M059J (cell line): ENCODE measurements at regions not wholly inside any gene's neighbourhood (a gene's known extent, or its start where the extent isn't known, plus 50 kb on each side); places are given as distances from the start of the nearest gene placed in this dataset.

Experiments
- DNase-seq: peaks from one replicate; pipeline ENCODE4 v3.0.0-alpha.2; 2012; ENCODE audit warnings: low read depth

DNA sequence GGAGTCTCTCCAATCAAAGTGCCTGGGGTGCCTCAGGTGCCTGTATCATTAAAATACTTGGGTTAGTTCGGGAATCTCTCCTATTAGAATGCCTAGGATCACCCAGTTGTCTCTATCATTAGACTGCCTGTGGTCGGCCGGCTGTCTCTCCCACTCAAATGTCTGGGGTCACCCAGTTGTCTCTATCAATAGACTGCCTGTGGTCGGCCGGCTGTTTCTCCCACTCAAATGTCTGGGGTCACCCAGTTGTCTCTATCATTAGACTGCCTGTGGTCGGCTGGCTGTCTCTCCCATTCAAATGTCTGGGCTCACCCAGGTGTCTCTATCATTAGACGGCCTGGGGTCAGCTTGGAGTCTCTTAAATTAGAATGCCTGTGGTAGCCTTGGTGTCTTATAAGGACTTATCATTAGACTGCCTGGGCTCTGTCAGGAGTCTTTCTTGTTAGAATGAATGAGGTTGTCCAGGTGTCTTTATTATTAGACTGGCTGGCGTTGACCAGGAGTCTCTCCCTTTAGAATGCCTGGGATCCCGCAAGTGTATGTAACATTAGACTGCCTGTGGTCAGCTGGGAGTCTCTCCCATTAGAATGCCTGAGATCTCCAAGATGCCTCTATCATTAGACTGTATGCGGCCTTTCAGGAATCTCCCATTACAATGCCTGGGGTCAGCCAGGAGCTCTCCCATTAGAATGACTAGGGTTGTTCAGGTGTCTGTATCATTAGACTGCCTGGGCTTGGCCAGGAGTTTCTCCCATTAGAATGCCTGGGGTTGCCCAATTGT is 1555.5 kb downstream of the UQCRFS1 start:
- no peak for DNase-seq

DNA sequence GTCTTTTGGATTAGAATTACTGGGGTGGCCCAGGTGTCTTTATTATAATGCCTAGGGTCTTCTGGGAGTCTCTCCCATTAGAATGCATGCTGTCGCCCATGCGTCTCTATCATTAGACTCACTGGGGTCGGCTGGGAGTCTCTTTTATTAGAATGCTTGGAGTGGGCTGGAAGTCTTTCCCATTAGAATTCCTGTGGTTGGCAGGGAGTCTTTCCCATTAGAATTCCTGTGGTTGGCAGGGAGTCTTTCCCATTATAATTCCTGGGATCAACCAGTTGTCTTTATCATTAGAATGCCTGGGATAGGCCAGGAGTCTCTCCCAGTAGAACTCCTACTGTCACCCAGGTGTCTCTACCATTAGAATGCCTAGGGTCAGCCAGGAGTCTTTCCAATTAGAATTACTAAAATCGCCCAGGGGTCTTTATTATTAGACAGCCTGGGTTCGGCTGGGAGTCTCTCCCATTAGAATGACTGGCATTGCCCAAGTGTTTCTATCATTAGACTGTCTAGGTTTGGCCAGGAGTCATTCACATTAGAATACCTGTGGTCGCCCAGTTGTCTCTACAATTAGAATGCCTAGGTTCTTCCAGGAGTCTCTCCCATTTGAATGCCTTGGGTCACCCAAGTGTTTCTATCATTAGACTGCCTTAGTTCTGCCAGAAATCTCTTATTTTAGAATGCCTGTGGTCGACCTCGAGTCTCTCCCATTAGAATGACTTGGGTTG is 1558.5 kb downstream of the UQCRFS1 start:
- DNase-seq = no peak

DNA sequence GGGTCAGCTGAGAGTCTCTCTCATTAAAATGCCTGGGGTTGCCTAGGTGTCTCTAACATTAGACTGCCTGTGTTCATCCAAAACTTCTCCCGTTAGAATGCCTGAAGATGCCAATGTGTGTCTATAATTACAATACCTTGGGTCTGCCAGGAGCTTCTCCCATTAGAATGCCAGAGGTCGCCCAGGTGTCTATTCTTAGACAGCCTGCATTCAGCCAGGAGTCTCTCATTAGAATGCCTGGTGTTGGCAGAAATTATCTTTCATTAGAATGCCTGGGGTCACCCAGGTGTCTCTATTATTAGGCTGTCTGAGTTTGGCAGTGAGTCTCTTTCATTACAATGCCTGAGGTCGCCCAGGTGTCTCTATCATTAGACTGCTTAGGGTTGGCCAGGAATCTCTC is 1560.2 kb downstream of the UQCRFS1 start:
- no peak for DNase-seq

DNA sequence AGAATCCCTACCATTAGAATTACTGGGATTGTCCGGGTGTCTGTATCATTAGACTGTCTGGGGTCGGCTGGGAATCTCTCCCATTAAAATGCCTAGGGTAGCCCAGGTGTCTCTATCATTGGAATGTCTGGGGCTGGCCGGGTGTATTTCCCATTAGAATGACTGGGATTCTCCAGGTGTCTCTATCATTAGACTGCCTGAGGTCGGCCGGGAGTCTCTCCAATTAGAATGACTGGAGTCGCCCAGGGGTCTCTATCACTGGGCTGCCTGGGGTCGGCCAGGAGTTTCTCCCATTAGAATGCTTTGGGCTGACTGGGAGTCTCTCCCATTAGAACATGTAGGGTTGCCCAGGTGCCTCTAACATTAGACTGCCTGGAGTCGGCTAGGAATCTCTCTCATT is 1560.7 kb downstream of the UQCRFS1 start:
- DNase-seq = no peak

DNA sequence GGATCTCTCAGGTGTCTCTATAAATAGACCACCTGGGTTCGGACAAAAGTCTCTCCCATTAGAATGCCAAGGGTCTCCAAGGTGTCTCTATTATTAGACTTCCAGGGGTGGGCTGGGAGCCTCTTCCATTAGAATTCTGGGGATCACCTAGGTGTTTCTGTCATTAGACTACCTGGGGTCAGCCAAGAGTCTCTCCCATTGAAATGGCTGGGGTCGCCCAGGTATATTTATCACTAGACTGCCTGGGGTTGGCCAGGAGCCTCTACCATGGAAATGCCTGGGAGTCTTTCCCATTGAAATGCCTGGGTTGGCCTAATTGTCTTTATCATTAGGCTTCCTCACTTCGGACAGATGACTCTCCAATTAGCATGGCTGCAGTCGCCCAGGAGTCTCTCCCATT is 1565.5 kb downstream of the UQCRFS1 start:
- DNase-seq = no peak

DNA sequence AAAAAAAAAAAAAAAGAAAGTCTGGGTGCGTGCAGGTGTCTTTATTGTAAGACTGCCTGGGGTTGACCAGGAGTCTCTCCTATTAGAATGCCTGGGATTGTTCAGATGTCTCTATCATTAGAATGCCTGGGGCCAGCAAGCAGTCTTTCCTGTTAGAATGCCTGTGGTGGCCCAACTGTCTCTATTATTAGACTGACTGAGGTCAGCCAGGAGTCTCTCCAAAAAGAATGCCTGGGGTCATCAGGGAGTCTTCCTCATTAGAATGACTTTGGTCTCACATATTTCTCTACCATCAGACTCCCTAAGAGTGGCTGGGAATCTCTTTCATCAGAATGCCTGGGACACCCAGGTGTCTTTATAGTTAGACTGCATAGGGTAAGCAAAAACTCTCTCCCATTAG is 1577.5 kb downstream of the UQCRFS1 start:
- DNase-seq = no peak

DNA sequence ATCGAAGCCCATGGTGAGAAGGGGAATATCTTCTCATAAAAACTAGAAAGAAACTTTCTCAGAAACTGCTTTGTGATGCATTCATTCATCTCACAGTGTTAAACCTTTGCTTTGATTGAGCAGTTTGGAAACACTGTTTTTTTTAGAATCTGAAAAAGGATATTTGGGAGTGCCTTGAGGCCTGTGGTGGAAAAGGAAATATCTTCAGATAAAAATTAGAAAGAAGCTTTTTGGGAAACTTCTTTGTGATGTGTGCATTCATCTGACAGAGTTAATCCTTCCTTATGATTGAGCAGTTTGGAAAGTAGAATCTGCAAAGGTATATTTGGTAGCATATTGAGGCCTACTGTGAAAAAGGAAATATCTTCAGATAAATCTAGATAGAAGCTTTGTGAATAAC is 1594.9 kb downstream of the UQCRFS1 start:
- DNase-seq = no peak

DNA sequence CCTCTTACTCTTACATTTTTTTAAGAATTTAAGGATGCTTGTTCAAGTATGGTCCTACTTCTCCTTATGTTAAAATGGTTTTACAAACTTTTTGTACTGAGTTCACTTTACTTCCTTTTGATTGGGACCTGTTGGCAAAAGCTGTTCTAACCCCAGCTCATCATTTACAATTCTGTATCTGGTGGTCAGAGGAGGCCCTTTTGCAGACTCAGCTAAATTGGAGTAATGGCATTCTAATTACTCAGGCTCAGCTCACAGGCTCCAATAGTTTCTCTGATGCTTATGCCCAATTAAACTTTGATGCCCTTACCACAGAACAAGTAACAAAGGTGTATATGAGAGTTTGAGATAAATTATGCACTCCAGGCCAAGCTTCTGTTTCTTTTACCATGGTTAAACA is 1632.0 kb downstream of the UQCRFS1 start:
- no peak for DNase-seq
